PFSK-1 (cell line): ENCODE measurements at regions not wholly inside any gene's neighbourhood (a gene's known extent, or its start where the extent isn't known, plus 50 kb on each side); places are given as distances from the start of the nearest gene placed in this dataset.

Experiments
- FOXP2 ChIP-seq: optimal IDR thresholded peaks from 2 replicates; pipeline ENCODE3; 2011; ENCODE audit warnings: borderline replicate concordance, control low read depth, inconsistent platforms; ENCODE audit not compliant: insufficient read depth; ENCODE audit errors: extremely low read length, extremely low read depth
- POLR2AphosphoS5 ChIP-seq: IDR thresholded peaks from 2 replicates; pipeline ENCODE4 v1.6.1; 2012; ENCODE audit warnings: low read depth, mild to moderate bottlenecking, control low read depth, low read length, moderate library complexity
- SIN3A ChIP-seq: IDR thresholded peaks from 2 replicates; pipeline ENCODE4 v1.6.1; 2012; ENCODE audit warnings: mild to moderate bottlenecking, low read length, moderate library complexity, borderline replicate concordance; ENCODE audit not compliant: insufficient read depth
- TAF1 ChIP-seq: IDR thresholded peaks from 2 replicates; pipeline ENCODE4 v1.6.1; 2012; ENCODE audit warnings: low read length, control low read depth, borderline replicate concordance; ENCODE audit not compliant: insufficient read depth
- TF ChIP-seq, protein P1 (sequence below), 2 experiments: IDR thresholded peaks; 2 replicates each; pipeline versions ENCODE4 v1.6.1 to v1.8.0; 2011 to 2012; ENCODE audit warnings: low read depth in 2 of 2, low read length in 2 of 2, control low read depth in 1 of 2, inconsistent platforms in 1 of 2, mild to moderate bottlenecking in 1 of 2, moderate library complexity in 1 of 2; ENCODE audit not compliant: insufficient read depth in 1 of 2

DNA sequence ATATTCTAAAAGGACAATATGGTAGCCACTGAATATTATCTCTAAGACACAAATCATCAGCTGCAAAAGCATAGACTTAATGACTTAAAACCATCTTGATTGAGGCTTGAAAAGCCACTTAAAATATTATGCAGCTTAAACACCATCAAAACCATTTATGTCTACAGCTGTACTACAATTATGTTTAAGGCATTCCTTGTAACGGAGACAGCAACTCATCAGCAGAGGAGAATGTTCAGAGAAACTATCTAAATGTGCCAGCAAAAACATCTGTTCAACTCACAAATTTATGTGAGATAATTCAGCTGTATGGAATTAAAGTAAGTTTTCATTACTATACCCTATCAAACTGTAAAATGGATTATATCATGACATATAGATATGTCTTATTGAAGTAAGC is 147.9 kb upstream of the CTSO start:
- TF ChIP-seq FOXP2 (no peak), SIN3A (no peak)
- TF ChIP-seq, protein P1, sequence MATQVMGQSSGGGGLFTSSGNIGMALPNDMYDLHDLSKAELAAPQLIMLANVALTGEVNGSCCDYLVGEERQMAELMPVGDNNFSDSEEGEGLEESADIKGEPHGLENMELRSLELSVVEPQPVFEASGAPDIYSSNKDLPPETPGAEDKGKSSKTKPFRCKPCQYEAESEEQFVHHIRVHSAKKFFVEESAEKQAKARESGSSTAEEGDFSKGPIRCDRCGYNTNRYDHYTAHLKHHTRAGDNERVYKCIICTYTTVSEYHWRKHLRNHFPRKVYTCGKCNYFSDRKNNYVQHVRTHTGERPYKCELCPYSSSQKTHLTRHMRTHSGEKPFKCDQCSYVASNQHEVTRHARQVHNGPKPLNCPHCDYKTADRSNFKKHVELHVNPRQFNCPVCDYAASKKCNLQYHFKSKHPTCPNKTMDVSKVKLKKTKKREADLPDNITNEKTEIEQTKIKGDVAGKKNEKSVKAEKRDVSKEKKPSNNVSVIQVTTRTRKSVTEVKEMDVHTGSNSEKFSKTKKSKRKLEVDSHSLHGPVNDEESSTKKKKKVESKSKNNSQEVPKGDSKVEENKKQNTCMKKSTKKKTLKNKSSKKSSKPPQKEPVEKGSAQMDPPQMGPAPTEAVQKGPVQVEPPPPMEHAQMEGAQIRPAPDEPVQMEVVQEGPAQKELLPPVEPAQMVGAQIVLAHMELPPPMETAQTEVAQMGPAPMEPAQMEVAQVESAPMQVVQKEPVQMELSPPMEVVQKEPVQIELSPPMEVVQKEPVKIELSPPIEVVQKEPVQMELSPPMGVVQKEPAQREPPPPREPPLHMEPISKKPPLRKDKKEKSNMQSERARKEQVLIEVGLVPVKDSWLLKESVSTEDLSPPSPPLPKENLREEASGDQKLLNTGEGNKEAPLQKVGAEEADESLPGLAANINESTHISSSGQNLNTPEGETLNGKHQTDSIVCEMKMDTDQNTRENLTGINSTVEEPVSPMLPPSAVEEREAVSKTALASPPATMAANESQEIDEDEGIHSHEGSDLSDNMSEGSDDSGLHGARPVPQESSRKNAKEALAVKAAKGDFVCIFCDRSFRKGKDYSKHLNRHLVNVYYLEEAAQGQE (IDR thresholded peaks at IDR 0.05; ENCODE audit: insufficient read depth in 1 of 2, low read depth in 2 of 2, low read length in 2 of 2), result no peak

DNA sequence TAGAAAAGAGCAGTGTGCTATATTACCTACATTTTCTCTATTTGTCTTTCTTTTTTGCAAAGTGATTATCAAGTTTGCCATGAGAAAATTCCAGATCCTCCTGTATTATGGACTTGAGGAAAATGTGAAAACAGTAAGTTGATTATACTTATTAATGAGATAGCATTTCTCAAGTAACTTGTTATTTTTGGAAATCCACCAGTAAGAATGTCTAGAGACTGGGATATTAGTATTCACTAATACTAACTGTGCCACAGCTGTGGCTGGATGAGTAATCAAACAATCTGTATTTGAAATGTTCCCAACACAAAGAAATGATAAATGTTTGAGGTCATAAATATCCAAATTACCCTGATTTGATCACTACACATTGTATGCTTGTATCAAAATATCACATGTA is 147.0 kb upstream of the CTSO start:
- TF ChIP-seq FOXP2, result no peak
- no peak for TF ChIP-seq TAF1
- TF ChIP-seq, protein P1 (IDR thresholded peaks at IDR 0.05; ENCODE audit: insufficient read depth in 1 of 2, low read depth in 2 of 2, low read length in 2 of 2), result no peak
- TF ChIP-seq POLR2AphosphoS5, result no peak
- TF ChIP-seq SIN3A, result no peak

DNA sequence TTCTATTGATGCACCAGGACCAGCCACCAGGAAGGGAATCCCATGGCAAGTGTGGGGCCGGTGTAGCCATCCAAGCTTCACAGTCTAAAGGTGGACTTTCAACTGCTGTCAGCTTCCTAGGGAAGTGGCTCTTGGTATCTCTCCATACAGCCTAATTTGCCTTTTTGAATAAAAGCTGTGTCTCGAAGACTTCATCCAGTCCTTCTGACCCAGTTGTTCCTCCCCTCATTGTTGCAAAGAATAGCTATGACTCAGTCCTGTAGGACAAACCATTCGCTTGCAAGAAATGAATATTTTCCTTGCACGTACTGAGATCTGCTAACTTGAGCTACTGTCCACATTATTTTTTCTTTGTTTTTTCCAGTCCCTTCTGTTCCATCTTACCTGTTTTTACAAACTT is 145.1 kb upstream of the CTSO start:
- TF ChIP-seq SIN3A (no peak), TAF1 (no peak)
- TF ChIP-seq, protein P1 (IDR thresholded peaks at IDR 0.05; ENCODE audit: insufficient read depth in 1 of 2, low read depth in 2 of 2, low read length in 2 of 2), result no peak

DNA sequence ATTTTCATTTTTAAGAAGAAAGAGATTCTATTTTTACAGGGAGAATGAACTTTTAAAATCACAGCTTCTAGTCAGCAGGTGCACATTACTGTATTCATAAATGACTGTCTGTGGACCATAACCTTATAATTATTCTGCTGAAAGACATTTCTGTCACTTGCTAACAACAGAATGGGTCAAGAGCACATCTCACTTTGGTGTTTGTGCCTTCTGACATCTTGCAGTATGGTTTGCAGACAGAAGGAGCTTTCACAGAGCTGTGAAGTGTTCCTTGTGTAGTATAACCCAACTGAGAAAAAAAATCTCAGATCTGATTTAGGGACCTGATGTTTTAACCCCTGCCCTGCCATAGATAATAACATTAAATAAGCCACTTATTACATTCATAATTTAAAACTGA is 131.4 kb upstream of the CTSO start:
- TF ChIP-seq POLR2AphosphoS5, result no peak
- TF ChIP-seq TAF1, result no peak
- TF ChIP-seq, protein P1 (IDR thresholded peaks at IDR 0.05; ENCODE audit: insufficient read depth in 1 of 2, low read depth in 2 of 2, low read length in 2 of 2), result no peak

DNA sequence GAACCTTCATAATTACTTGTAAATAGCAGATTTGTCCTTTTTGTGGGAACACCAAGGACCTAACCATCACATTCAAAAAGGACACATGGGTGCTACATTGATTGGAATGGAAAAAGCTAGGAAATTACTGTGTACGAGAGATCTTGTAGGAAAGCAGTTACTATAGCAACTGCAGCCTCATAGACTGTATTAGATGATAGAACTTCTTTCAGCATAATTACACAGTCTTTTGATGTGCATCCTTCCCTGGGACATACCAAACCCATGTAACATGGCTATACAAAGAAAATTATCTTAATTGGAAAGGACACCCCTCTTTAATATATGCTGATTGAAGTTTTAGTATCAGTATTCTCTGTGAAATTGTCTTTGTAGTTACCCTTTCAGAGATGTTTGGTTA is 130.7 kb upstream of the CTSO start:
- no peak for TF ChIP-seq SIN3A
- no peak for TF ChIP-seq FOXP2
- TF ChIP-seq, protein P1 (IDR thresholded peaks at IDR 0.05; ENCODE audit: insufficient read depth in 1 of 2, low read depth in 2 of 2, low read length in 2 of 2), result no peak
- TF ChIP-seq POLR2AphosphoS5, result no peak
